GM21825 (cell line): ENCODE measurements at regions not wholly inside any gene's neighbourhood (a gene's known extent, or its start where the extent isn't known, plus 50 kb on each side); places are given as distances from the start of the nearest gene placed in this dataset.

Experiments used
- ATAC-seq: cut with Tn5 transposase; IDR thresholded peaks from one replicate; pipeline ENCODE4 v1.9.1; 2021; ENCODE audit warnings: mild to moderate bottlenecking, moderate library complexity; ENCODE audit not compliant: unreplicated experiment

- ATAC-seq, result no peak
Measured at GRCh38 chr13:99862244-99862643, 109.3 kb downstream of the ZIC5 start.

- ATAC-seq, result no peak
Measured at GRCh38 chr13:99861771-99862170, 109.8 kb downstream of the ZIC5 start.

- no peak for ATAC-seq
Measured at GRCh38 chr13:99860745-99861144, 110.8 kb downstream of the ZIC5 start.

GRCh38 chr13:99859178-99860177 is 112.1 kb downstream of the ZIC5 start:
- ATAC-seq, result peak; percentile 76

GRCh38 chr13:99857738-99858137 is 113.8 kb downstream of the ZIC5 start:
- ATAC-seq, result no peak

GRCh38 chr13:99855526-99856420 is 115.8 kb downstream of the ZIC5 start:
- ATAC-seq, result no peak

- ATAC-seq, result no peak
Measured at GRCh38 chr13:99854366-99854765, 117.2 kb downstream of the ZIC5 start.

- no peak for ATAC-seq
Measured at GRCh38 chr13:99847318-99847750, 124.2 kb downstream of the ZIC5 start.

- no peak for ATAC-seq
Measured at GRCh38 chr13:99845161-99845874, 126.2 kb downstream of the ZIC5 start.

GRCh38 chr13:99844421-99844820 is 127.1 kb downstream of the ZIC5 start:
- no peak for ATAC-seq

- no peak for ATAC-seq
Measured at GRCh38 chr13:99843872-99844271, 127.7 kb downstream of the ZIC5 start.

GRCh38 chr13:99842405-99842804 is 129.2 kb downstream of the ZIC5 start:
- no peak for ATAC-seq

GRCh38 chr13:99836291-99836690 is 135.3 kb downstream of the ZIC5 start:
- ATAC-seq, result no peak

- ATAC-seq, result no peak
Measured at GRCh38 chr13:99835442-99835841, 136.1 kb downstream of the ZIC5 start.

- no peak for ATAC-seq
Measured at GRCh38 chr13:99834246-99834645, 137.3 kb downstream of the ZIC5 start.

GRCh38 chr13:99832347-99832746 is 139.2 kb downstream of the ZIC5 start:
- no peak for ATAC-seq

- ATAC-seq, result no peak
Measured at GRCh38 chr13:99830931-99831330, 140.6 kb downstream of the ZIC5 start.

- no peak for ATAC-seq
Measured at GRCh38 chr13:99829593-99830239, 141.9 kb downstream of the ZIC5 start.

- no peak for ATAC-seq
Measured at GRCh38 chr13:99829161-99829560, 142.4 kb downstream of the ZIC5 start.

- no peak for ATAC-seq
Measured at GRCh38 chr13:99828735-99829134, 142.8 kb downstream of the ZIC5 start.
